SK-N-SH (cell line): ENCODE measurements at regions not wholly inside any gene's neighbourhood (a gene's known extent, or its start where the extent isn't known, plus 50 kb on each side); places are given as distances from the start of the nearest gene placed in this dataset.

Experiments
- FOXM1 ChIP-seq: IDR thresholded peaks from 2 replicates; pipeline ENCODE4 v1.4.0; 2012; ENCODE audit warnings: low read depth, mild to moderate bottlenecking
- GABPA ChIP-seq: IDR thresholded peaks from 2 replicates; pipeline ENCODE4 v1.4.0; 2012; ENCODE audit warnings: low read depth, mild to moderate bottlenecking
- RCOR1 ChIP-seq: fragments of 150-350 bp; IDR thresholded peaks from 2 replicates; pipeline ENCODE4 v1.6.1; 2017; ENCODE audit warnings: antibody characterized with exemption, low read length
- YY1 ChIP-seq: IDR thresholded peaks from 2 replicates; pipeline ENCODE4 v1.4.0; 2012; ENCODE audit warnings: low read depth, mild to moderate bottlenecking
- TF ChIP-seq, protein P1 (sequence below): IDR thresholded peaks from 2 replicates; pipeline ENCODE4 v1.4.0; 2012; ENCODE audit warnings: low read depth
- TF ChIP-seq, protein P2 (sequence below): fragments of 200-600 bp; sonication (generic); IDR thresholded peaks from 2 replicates; pipeline ENCODE4 v1.6.1; 2017; ENCODE audit warnings: antibody characterized with exemption, mild to moderate bottlenecking, moderate library complexity

DNA sequence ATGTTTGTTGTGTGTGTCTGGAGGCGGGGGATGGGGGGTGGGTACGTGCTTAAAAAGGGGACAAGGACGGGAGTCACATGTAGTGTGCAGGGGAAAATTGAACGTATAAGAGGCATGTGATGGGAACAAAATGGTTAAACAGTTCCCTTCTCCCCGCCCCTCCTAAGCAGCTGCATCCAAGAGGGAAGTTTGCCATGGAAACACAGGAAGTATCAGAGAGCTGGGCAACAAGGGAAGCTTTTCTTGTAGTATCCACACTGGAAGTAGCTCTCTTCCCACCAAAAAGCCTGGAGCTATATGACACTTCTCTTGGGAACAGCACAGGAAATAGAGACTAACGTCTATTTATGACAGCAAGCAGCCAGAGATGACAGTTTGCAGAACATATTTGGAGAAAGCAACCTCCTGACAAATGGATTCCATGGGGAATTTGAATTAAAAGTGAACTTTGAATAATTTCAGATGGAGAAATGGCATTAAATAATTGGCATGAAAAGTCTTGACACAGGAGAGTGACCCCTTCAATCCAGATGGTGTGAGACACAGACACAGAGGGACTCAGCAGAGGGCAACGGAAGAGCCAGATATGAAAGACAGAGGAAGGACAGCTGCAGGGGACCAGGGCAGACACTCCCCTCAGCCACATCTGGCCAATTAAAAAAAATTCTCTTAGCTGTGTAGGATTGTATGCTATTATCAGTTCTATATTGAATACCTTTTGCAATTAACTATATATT is 294.2 kb upstream of the TBL1XR1 start:
- TF ChIP-seq, protein P1, sequence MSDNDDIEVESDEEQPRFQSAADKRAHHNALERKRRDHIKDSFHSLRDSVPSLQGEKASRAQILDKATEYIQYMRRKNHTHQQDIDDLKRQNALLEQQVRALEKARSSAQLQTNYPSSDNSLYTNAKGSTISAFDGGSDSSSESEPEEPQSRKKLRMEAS = no peak
- TF ChIP-seq RCOR1 (no peak), FOXM1 (no peak), YY1 (no peak), GABPA (no peak)
- TF ChIP-seq, protein P2, sequence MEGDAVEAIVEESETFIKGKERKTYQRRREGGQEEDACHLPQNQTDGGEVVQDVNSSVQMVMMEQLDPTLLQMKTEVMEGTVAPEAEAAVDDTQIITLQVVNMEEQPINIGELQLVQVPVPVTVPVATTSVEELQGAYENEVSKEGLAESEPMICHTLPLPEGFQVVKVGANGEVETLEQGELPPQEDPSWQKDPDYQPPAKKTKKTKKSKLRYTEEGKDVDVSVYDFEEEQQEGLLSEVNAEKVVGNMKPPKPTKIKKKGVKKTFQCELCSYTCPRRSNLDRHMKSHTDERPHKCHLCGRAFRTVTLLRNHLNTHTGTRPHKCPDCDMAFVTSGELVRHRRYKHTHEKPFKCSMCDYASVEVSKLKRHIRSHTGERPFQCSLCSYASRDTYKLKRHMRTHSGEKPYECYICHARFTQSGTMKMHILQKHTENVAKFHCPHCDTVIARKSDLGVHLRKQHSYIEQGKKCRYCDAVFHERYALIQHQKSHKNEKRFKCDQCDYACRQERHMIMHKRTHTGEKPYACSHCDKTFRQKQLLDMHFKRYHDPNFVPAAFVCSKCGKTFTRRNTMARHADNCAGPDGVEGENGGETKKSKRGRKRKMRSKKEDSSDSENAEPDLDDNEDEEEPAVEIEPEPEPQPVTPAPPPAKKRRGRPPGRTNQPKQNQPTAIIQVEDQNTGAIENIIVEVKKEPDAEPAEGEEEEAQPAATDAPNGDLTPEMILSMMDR = no peak
